NT2/D1 (cell line): ENCODE measurements at regions not wholly inside any gene's neighbourhood (a gene's known extent, or its start where the extent isn't known, plus 50 kb on each side); places are given as distances from the start of the nearest gene placed in this dataset.
A peak's percentile ranks its signal among the peaks of the same experiment; 100 is the strongest.

Experiments
- DNase-seq: peaks from one replicate; pipeline ENCODE4 v3.0.0-alpha.2; 2011; ENCODE audit warnings: low read depth, low spot score
- H3K27me3 ChIP-seq: 2 replicates; pipeline ENCODE4 v1.6.0; 2011; ENCODE audit warnings: mild to moderate bottlenecking; ENCODE audit not compliant: insufficient read length, insufficient read depth
- H3K36me3 ChIP-seq: 2 replicates; pipeline ENCODE4 v1.6.1; 2011; ENCODE audit warnings: mild to moderate bottlenecking, low read length, mixed read lengths; ENCODE audit not compliant: insufficient read depth, insufficient read length
- H3K4me1 ChIP-seq: 2 replicates; pipeline ENCODE4 v1.5.1; 2011; ENCODE audit not compliant: insufficient read depth, insufficient read length
- H3K4me3 ChIP-seq: 2 replicates; pipeline ENCODE4 v1.5.1; 2011; ENCODE audit warnings: low read depth; ENCODE audit not compliant: insufficient read length
- H3K9ac ChIP-seq: 2 replicates; pipeline ENCODE4 v1.6.0; 2011; ENCODE audit warnings: low read depth; ENCODE audit not compliant: insufficient read length
- H3K9me3 ChIP-seq: 2 replicates; pipeline ENCODE4 v1.5.1; 2011; ENCODE audit warnings: mild to moderate bottlenecking, low read length; ENCODE audit not compliant: insufficient read depth
- SUZ12 ChIP-seq: IDR thresholded peaks from 2 replicates; pipeline ENCODE4 v1.6.1; 2011; ENCODE audit not compliant: insufficient read length, insufficient read depth; ENCODE audit errors: extremely low read depth
- YY1 ChIP-seq: IDR thresholded peaks from 2 replicates; pipeline ENCODE4 v1.6.1; 2011; ENCODE audit not compliant: insufficient read length, insufficient read depth
- ZNF274 ChIP-seq: IDR thresholded peaks from 2 replicates; pipeline ENCODE4 v1.6.1; 2011; ENCODE audit warnings: mild to moderate bottlenecking, low read depth, low read length

DNA sequence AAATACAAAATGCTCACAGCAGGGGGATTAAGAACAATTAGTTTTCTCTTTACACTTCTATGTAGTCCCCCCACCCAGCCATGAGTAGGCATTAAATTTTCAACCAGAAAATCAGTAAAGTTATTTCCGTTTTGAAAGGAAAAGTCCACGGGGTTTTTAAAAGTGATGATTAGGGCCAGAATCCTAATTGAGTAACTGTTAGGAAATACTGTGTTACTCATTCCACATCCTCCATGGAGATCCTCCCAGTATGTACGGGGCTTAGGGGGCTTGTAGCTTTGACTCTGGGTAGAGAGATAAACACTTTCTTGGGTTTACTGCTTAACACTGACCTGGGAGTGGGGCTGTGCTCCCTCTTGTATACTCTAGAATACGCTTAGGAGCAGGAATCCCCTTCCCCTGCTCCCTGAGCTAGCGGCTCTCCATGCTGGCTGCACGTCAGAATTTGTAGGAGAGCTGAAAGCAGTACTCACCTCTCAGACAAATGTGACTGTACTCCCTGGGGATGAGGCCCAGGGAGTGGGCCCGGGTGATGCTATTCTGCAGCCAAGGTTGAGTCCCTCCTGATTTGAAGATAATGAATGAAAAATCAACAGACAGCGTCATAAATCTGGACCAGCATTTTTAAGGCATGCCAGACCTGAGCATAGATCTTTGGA is 100.5 kb downstream of the SLC4A3 start:
- no peaks in the 10 kb centered on the region for H3K36me3 ChIP-seq
- no peak for DNase-seq
- H3K27me3 ChIP-seq = no peaks in the 10 kb centered on the region
- no peak for TF ChIP-seq YY1
- no peak for TF ChIP-seq SUZ12
- TF ChIP-seq ZNF274 = no peak
- H3K4me3 ChIP-seq = no peak overlapping the region
- H3K4me1 ChIP-seq = peaks cover 3% of the 10 kb centered on the region
- no peaks in the 10 kb centered on the region; the same call in 1 of the 2 replicates for H3K9me3 ChIP-seq
- H3K9ac ChIP-seq = no peak overlapping the region

DNA sequence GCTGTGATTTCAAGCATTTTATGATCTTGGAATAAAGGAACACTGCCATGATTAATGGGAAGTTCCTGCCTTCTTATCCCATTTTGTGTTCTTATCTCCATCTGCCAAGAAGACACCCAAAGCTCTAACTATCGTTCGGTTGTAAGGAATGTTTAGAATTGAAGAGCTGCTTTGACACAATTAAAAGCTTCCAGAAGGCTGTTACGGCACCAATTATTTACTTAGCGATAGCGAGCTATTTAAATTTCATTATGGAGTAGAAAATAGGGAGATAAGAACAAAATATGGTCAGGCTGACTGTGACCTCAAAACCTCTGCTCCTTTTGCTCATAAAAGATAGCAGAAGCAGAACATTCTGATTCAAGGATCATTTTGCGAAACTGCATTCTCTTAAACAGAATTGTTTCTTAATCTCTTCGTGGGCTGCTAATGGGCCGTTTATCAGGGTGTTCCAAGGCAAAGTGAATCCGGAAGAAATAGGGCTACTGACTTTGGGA is 101.6 kb downstream of the SLC4A3 start:
- Histone ChIP-seq H3K9ac (no peak overlapping the region), H3K4me1 (peaks cover 3% of the 10 kb centered on the region), H3K4me3 (no peak overlapping the region), H3K36me3 (no peaks in the 10 kb centered on the region), H3K27me3 (no peaks in the 10 kb centered on the region), H3K9me3 (no peaks in the 10 kb centered on the region; the same call in 1 of the 2 replicates)
- TF ChIP-seq SUZ12 = no peak
- no peak for TF ChIP-seq YY1
- TF ChIP-seq ZNF274 = no peak
- DNase-seq = no peak

DNA sequence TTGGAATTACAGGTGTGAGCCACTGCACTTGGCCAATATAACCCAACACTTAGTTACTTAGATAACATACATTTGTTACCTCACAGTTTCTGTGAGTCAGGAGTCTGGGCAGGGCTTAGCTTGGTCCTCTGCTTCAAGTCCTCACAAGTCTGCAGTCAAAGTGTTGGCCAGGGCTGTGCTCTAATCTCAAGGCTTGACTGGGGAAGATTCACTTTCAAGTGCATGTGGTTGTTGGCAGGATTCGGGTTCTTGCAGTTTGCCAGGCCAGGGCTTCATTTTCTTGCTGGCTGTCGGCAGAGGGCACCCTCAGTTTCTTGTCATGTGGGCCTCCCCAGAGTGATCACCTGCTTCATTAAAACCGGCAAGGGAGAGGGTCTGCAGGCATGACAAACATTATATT is 103.7 kb downstream of the SLC4A3 start:
- no peaks in the 10 kb centered on the region; the same call in 1 of the 2 replicates for H3K9me3 ChIP-seq

DNA sequence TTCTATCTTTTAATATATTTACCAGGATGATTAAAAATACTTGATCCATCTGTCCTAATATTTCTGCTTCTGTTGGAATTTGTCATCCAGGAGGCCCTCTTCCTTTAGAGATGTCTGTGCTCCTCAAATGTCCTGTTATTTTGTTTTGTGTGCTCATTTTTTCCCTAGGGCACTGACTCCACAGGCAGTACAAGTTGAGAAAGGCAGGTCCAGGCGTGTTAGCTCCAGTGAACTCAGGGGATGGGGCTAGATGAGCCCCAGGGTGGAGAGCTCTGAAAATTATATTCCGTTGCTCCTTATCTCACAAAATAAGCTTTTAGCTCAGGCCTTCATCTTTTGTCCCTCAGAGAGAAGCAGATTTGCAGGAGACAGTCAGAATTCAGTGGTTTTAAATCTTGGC is 105.7 kb downstream of the SLC4A3 start:
- H3K4me3 ChIP-seq = no peak overlapping the region
- H3K9me3 ChIP-seq = no peaks in the 10 kb centered on the region; the same call in 1 of the 2 replicates
- no peaks in the 10 kb centered on the region for H3K27me3 ChIP-seq
- H3K36me3 ChIP-seq = no peaks in the 10 kb centered on the region
- no peak for DNase-seq
- H3K4me1 ChIP-seq = peaks cover under 1% of the 10 kb centered on the region
- TF ChIP-seq SUZ12 (no peak), ZNF274 (no peak), YY1 (no peak)
- no peak overlapping the region for H3K9ac ChIP-seq

More for the DNA sequence above, 103.7 kb downstream of the SLC4A3 start:
- no peak for DNase-seq
- H3K4me3 ChIP-seq = no peak overlapping the region
- no peak overlapping the region for H3K9ac ChIP-seq
- H3K36me3 ChIP-seq = no peaks in the 10 kb centered on the region
- TF ChIP-seq ZNF274 = no peak
- TF ChIP-seq SUZ12 = no peak
- no peak for TF ChIP-seq YY1
- no peaks in the 10 kb centered on the region for H3K27me3 ChIP-seq
- peaks cover 3% of the 10 kb centered on the region for H3K4me1 ChIP-seq

DNA sequence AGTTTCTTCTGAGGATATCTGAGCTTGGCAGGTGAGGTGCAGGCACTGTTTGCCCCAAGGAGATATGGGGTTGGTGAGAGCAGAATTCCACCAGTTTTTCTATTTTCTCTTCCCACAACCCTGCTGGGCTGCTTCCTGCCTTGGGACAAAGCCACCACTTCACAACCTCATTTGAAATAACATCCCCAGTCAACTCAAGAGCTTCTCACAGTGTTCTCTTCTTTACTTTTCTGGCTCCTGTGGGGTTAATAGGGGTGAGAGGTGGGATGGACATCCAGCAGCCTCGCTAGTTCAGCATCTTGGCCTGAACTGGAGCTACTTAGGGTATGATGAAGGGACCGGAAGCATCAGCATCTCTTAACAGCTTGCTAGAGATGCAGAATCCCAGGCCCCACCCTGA is 106.3 kb downstream of the SLC4A3 start:
- DNase-seq = peak; percentile 30
- H3K4me3 ChIP-seq = no peak overlapping the region
- H3K9ac ChIP-seq = no peak overlapping the region
- no peaks in the 10 kb centered on the region for H3K4me1 ChIP-seq
- H3K36me3 ChIP-seq = no peaks in the 10 kb centered on the region
- TF ChIP-seq SUZ12 (no peak), YY1 (no peak), ZNF274 (no peak)
- H3K27me3 ChIP-seq = no peaks in the 10 kb centered on the region
- H3K9me3 ChIP-seq = no peaks in the 10 kb centered on the region; the same call in 1 of the 2 replicates

DNA sequence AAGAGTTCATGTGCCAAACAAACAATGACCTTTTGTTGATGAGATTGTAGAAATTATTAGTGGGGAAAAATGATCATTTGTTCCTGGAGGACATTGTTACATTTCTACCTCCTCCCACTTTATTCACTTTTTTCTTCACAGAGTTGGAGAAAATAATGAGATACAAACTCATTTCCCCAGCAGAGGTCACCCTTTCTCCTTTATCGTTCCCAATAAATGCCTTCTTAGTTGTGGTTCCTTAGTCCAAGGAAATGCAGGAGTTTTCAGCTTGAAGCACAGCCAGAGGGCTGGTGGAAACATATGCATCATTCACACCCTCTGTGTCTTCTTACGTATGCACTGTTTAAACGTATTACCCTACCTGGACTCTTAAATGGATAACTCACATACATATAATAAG is 108.8 kb downstream of the SLC4A3 start:
- no peak for TF ChIP-seq ZNF274
- no peak for TF ChIP-seq YY1
- TF ChIP-seq SUZ12 = no peak
- peak; percentile 80 for DNase-seq
- Histone ChIP-seq H3K4me3 (no peak overlapping the region), H3K27me3 (no peaks in the 10 kb centered on the region), H3K36me3 (no peaks in the 10 kb centered on the region), H3K4me1 (no peaks in the 10 kb centered on the region), H3K9ac (no peak overlapping the region), H3K9me3 (no peaks in the 10 kb centered on the region; the same call in 1 of the 2 replicates)

DNA sequence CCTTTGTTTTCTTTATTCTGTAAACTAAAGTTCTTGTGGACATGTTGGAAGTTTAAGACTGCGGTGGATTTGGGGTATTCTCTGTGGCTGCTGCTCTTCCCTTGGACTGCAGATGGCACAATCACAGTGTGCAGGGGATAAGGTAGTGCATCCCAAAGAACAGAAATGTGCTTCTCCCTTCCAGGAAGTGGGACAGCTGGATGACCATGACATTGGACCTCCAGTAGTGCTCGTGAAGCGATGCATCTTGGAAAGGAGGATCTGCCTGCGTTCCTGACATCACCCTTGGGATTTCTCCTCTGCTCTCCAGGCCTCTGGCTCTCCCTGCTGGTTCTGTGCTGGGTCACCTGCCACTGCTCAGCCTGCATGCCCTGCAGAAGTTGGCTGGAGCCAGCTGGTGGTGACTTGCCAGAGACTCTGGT is 109.9 kb downstream of the SLC4A3 start:
- Histone ChIP-seq H3K4me3 (no peak overlapping the region), H3K9ac (no peak overlapping the region), H3K27me3 (no peaks in the 10 kb centered on the region), H3K9me3 (no peaks in the 10 kb centered on the region), H3K36me3 (no peaks in the 10 kb centered on the region), H3K4me1 (no peaks in the 10 kb centered on the region)
- TF ChIP-seq SUZ12 (no peak), ZNF274 (no peak), YY1 (no peak)
- DNase-seq = peak; percentile 33
